DOHH2 (cell line): ENCODE measurements at regions not wholly inside any gene's neighbourhood (a gene's known extent, or its start where the extent isn't known, plus 50 kb on each side); places are given as distances from the start of the nearest gene placed in this dataset.
A peak's percentile ranks its signal among the peaks of the same experiment; 100 is the strongest.

Experiments used
- H3F3A ChIP-seq: fragments of 200-600 bp; sonication (generic), shearing (Covaris generic); 2 replicates; pipeline ENCODE4 v1.6.0; 2016; ENCODE audit warnings: antibody characterized with exemption, mild to moderate bottlenecking; ENCODE audit not compliant: control insufficient read depth, insufficient read depth
- H3K27ac ChIP-seq: fragments of 200-600 bp; sonication (generic); 2 replicates; pipeline ENCODE4 v1.5.1; 2014; ENCODE audit warnings: low read depth, mild to moderate bottlenecking, low read length, moderate library complexity
- H3K27me3 ChIP-seq: fragments of 200-600 bp; sonication (generic); 2 replicates; pipeline ENCODE4 v1.6.1; 2014; ENCODE audit warnings: mild to moderate bottlenecking, low read length, mixed read lengths; ENCODE audit not compliant: control insufficient read depth
- H3K36me3 ChIP-seq: fragments of 200-600 bp; sonication (generic); 2 replicates; pipeline ENCODE4 v1.6.1; 2014; ENCODE audit warnings: mild to moderate bottlenecking, low read length, moderate library complexity, mixed read lengths; ENCODE audit not compliant: control insufficient read depth
- H3K4me1 ChIP-seq: fragments of 200-600 bp; sonication (generic); 2 replicates; pipeline ENCODE4 v1.6.1; 2014; ENCODE audit warnings: mild to moderate bottlenecking, low read length, mixed read lengths; ENCODE audit not compliant: control insufficient read depth
- H3K4me2 ChIP-seq: fragments of 200-600 bp; sonication (generic); 2 replicates; pipeline ENCODE4 v1.6.0; 2014; ENCODE audit warnings: mild to moderate bottlenecking, low read length, moderate library complexity
- H3K4me3 ChIP-seq: fragments of 200-600 bp; sonication (generic); 2 replicates; pipeline ENCODE4 v1.5.1; 2014; ENCODE audit warnings: mild to moderate bottlenecking, low read length, mixed read lengths
- H3K79me2 ChIP-seq: fragments of 200-600 bp; sonication (generic); 2 replicates; pipeline ENCODE4 v1.6.1; 2014; ENCODE audit warnings: mild to moderate bottlenecking, low read length, mixed read lengths; ENCODE audit not compliant: control insufficient read depth
- H3K9me2 ChIP-seq: fragments of 200-600 bp; sonication (generic); replicated peaks from 2 replicates; pipeline ENCODE4 v1.6.1; 2014; ENCODE audit warnings: mild to moderate bottlenecking, low read length, mixed read lengths; ENCODE audit not compliant: control insufficient read depth
- H3K9me3 ChIP-seq: fragments of 200-600 bp; sonication (generic); 2 replicates; pipeline ENCODE4 v1.6.1; 2014; ENCODE audit warnings: antibody characterized with exemption, low read length, mixed read lengths; ENCODE audit not compliant: control insufficient read depth, insufficient read depth
- H4K20me1 ChIP-seq: fragments of 200-600 bp; sonication (generic); 2 replicates; pipeline ENCODE4 v1.6.0; 2014; ENCODE audit warnings: low read depth, mild to moderate bottlenecking, antibody characterized with exemption, low read length, moderate library complexity; ENCODE audit not compliant: control insufficient read depth, insufficient read depth
- EZH2phosphoT487 ChIP-seq: fragments of 200-600 bp; sonication (generic); IDR thresholded peaks from 2 replicates; pipeline ENCODE4 v1.6.1; 2017; ENCODE audit warnings: borderline replicate concordance, mild to moderate bottlenecking, antibody characterized with exemption, low read length, moderate library complexity, mixed read lengths
- TF ChIP-seq, protein P1 (sequence below): fragments of 200-600 bp; sonication (generic); IDR thresholded peaks from one replicate; pipeline ENCODE4 v1.5.1; 2014; ENCODE audit warnings: antibody characterized with exemption, mild to moderate bottlenecking, low read depth, low read length; ENCODE audit not compliant: poor library complexity, severe bottlenecking

DNA sequence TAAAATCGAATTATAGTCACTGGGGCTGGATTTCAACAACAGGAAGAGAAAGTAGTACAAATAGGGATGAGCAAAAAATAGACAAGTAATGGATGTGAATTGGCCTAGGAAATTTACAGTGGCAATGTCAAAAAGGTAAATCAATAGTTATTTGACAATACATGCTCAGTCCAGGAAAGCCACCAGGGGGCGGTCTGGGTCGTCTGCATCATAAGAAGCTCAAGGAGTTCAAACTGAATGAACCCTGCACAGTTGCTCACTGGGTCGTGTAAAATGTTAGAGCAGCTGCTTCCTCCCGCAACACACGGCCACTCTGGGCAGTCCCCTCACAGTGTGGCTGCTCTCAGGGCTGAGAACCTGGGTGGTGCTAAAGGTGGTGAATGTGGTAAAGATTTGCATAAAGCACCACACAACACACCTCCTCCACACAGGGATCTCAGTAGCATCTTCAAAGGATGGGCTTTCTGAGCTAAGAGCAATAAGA, 85.9 kb downstream of the ZNF280B start:
- peak overlapping the region; percentile 66 for H3K27ac ChIP-seq
- H3F3A ChIP-seq, result peaks cover 3% of the 10 kb centered on the region
- TF ChIP-seq, protein P1, sequence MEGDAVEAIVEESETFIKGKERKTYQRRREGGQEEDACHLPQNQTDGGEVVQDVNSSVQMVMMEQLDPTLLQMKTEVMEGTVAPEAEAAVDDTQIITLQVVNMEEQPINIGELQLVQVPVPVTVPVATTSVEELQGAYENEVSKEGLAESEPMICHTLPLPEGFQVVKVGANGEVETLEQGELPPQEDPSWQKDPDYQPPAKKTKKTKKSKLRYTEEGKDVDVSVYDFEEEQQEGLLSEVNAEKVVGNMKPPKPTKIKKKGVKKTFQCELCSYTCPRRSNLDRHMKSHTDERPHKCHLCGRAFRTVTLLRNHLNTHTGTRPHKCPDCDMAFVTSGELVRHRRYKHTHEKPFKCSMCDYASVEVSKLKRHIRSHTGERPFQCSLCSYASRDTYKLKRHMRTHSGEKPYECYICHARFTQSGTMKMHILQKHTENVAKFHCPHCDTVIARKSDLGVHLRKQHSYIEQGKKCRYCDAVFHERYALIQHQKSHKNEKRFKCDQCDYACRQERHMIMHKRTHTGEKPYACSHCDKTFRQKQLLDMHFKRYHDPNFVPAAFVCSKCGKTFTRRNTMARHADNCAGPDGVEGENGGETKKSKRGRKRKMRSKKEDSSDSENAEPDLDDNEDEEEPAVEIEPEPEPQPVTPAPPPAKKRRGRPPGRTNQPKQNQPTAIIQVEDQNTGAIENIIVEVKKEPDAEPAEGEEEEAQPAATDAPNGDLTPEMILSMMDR, result peak; percentile 91
- no peak for TF ChIP-seq EZH2phosphoT487
- peak overlapping the region; percentile 64 for H3K4me2 ChIP-seq
- H4K20me1 ChIP-seq, result no peaks in the 10 kb centered on the region
- H3K4me1 ChIP-seq, result peaks cover 74% of the 10 kb centered on the region
- no peaks in the 10 kb centered on the region for H3K9me3 ChIP-seq
- H3K9me2 ChIP-seq, result no peaks in the 10 kb centered on the region
- peak overlapping the region; percentile 44 for H3K4me3 ChIP-seq
- H3K27me3 ChIP-seq, result no peaks in the 10 kb centered on the region
- no peaks in the 10 kb centered on the region for H3K79me2 ChIP-seq
- no peaks in the 10 kb centered on the region for H3K36me3 ChIP-seq

DNA sequence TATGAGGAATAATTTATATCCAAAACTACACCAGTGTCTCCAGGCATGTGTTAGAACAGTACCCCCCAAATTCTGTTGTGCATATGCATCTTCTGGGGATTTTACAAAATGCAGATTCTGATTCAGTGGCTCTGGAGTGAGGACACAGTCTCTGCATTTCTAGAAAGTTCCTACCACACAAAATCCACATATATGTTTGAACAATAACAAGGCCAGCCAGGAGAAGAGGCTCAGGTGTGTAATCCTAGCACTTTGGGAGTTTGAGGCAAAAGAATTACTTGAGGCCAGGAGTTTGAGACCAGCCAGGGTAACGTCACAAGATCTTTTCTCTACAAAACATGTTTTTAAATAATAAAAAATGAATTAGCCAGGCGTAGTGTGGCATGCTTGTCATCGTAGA, 84.9 kb downstream of the ZNF280B start:
- Histone ChIP-seq H3K4me3 (peak overlapping the region; percentile 11; the same call in 1 of the 2 replicates), H3K4me2 (peak overlapping the region; percentile 64), H3K79me2 (no peaks in the 10 kb centered on the region), H3F3A (peaks cover 3% of the 10 kb centered on the region), H3K4me1 (peaks cover 81% of the 10 kb centered on the region), H3K36me3 (no peaks in the 10 kb centered on the region), H3K27me3 (no peaks in the 10 kb centered on the region), H3K27ac (peak overlapping the region; percentile 66), H3K9me3 (no peaks in the 10 kb centered on the region), H4K20me1 (no peaks in the 10 kb centered on the region), H3K9me2 (no peaks in the 10 kb centered on the region)
- TF ChIP-seq, protein P1, result no peak
- TF ChIP-seq EZH2phosphoT487, result no peak

DNA sequence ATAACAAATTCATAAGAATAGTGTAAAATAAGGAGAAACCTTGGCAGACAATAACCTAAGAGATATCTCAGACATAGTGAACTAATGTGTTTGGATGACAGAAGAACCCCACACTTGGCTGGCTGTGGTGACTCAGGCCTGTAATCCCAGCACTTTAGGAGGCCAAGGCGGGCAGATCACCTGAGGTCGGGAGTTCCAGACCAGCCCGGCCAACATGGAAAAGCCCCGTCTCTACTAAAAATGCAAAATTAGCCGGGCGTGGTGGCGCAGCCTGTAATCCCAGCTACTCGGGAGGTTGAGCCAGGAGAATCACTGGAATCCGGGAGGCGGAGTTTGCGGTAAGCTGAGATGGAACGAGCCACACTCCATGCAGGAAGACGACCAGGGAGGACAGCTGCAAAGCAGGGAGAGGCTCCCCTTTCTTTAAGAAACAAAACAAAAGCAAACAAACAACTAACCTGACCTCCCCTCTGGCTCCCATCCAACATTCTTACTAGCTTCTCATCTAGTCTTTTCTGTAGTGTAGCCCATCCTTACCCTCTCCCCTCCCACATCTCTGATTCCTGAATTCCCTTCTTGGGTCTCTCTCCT, 84.2 kb downstream of the ZNF280B start:
- H3K36me3 ChIP-seq, result no peaks in the 10 kb centered on the region
- peaks cover 85% of the 10 kb centered on the region for H3K4me1 ChIP-seq
- no peaks in the 10 kb centered on the region for H3K9me3 ChIP-seq
- H3K27ac ChIP-seq, result peak overlapping the region; percentile 66; the same call in 1 of the 2 replicates
- H3K79me2 ChIP-seq, result no peaks in the 10 kb centered on the region
- TF ChIP-seq EZH2phosphoT487, result no peak
- TF ChIP-seq, protein P1, result no peak
- H3K4me3 ChIP-seq, result no peak overlapping the region
- H3K9me2 ChIP-seq, result no peaks in the 10 kb centered on the region
- no peaks in the 10 kb centered on the region for H3K27me3 ChIP-seq
- no peaks in the 10 kb centered on the region for H4K20me1 ChIP-seq
- peaks cover 3% of the 10 kb centered on the region for H3F3A ChIP-seq
- H3K4me2 ChIP-seq, result peak overlapping the region; percentile 64
